ENCODE measurements at regions not wholly inside any gene's neighbourhood (a gene's known extent, or its start where the extent isn't known, plus 50 kb on each side); places are given as distances from the start of the nearest gene placed in this dataset.
A peak's percentile ranks its signal among the peaks of the same experiment; 100 is the strongest.

- Histone ChIP-seq H3K4me1 (no peaks in the 10 kb centered on the region), H3K27me3 (no peaks in the 10 kb centered on the region), H3K27ac (no peak overlapping the region), H3K36me3 (no peaks in the 10 kb centered on the region), H3K9me3 (replicated peaks) (no peaks in the 10 kb centered on the region), H3K4me3 (no peak overlapping the region)
- DNase-seq, result peak in 1 of 2 experiments; percentile 3
Measured at GRCh38 chr14:88929656-88930436, 105.4 kb downstream of the TTC8 start.

- no peak overlapping the region for H3K4me3 ChIP-seq
- H3K9me3 ChIP-seq (replicated peaks), result no peaks in the 10 kb centered on the region
- no peaks in the 10 kb centered on the region for H3K27me3 ChIP-seq
- no peaks in the 10 kb centered on the region for H3K4me1 ChIP-seq
- DNase-seq, result no peak
- H3K27ac ChIP-seq, result no peak overlapping the region
- no peaks in the 10 kb centered on the region for H3K36me3 ChIP-seq
Measured at GRCh38 chr14:88931321-88932110, 107.1 kb downstream of the TTC8 start.

GRCh38 chr14:88933191-88933590 is 108.7 kb downstream of the TTC8 start:
- peak; percentile 4 to 5 for DNase-seq
- no peak overlapping the region for H3K4me3 ChIP-seq
- H3K4me1 ChIP-seq, result no peaks in the 10 kb centered on the region
- H3K27me3 ChIP-seq, result no peaks in the 10 kb centered on the region
- no peaks in the 10 kb centered on the region for H3K36me3 ChIP-seq
- H3K27ac ChIP-seq, result no peak overlapping the region
- H3K9me3 ChIP-seq (replicated peaks), result no peaks in the 10 kb centered on the region

- Histone ChIP-seq H3K36me3 (no peaks in the 10 kb centered on the region), H3K4me3 (no peak overlapping the region), H3K9me3 (replicated peaks) (no peaks in the 10 kb centered on the region), H3K27ac (no peak overlapping the region), H3K27me3 (no peaks in the 10 kb centered on the region), H3K4me1 (no peaks in the 10 kb centered on the region)
- no peak for DNase-seq
Measured at GRCh38 chr14:88934351-88934806, 109.9 kb downstream of the TTC8 start.

GRCh38 chr14:88935083-88935482 is 110.6 kb downstream of the TTC8 start:
- Histone ChIP-seq H3K27ac (no peak overlapping the region), H3K4me1 (no peaks in the 10 kb centered on the region), H3K27me3 (no peaks in the 10 kb centered on the region), H3K9me3 (replicated peaks) (no peaks in the 10 kb centered on the region), H3K36me3 (no peaks in the 10 kb centered on the region), H3K4me3 (no peak overlapping the region)
- DNase-seq, result no peak

- H3K4me1 ChIP-seq, result no peaks in the 10 kb centered on the region
- no peaks in the 10 kb centered on the region for H3K36me3 ChIP-seq
- H3K27me3 ChIP-seq, result no peaks in the 10 kb centered on the region
- H3K4me3 ChIP-seq, result no peak overlapping the region
- no peak for DNase-seq
- H3K27ac ChIP-seq, result no peak overlapping the region
- H3K9me3 ChIP-seq (replicated peaks), result no peaks in the 10 kb centered on the region
Measured at GRCh38 chr14:88937706-88938105, 113.3 kb downstream of the TTC8 start.

- Histone ChIP-seq H3K27me3 (no peaks in the 10 kb centered on the region), H3K36me3 (no peaks in the 10 kb centered on the region), H3K4me3 (no peak overlapping the region), H3K27ac (no peak overlapping the region), H3K4me1 (no peaks in the 10 kb centered on the region), H3K9me3 (replicated peaks) (no peaks in the 10 kb centered on the region)
- DNase-seq, result no peak
Measured at GRCh38 chr14:88940671-88941070, 116.2 kb downstream of the TTC8 start.

- no peak for DNase-seq
- Histone ChIP-seq H3K27ac (no peak overlapping the region), H3K4me1 (no peaks in the 10 kb centered on the region), H3K4me3 (no peak overlapping the region), H3K27me3 (no peaks in the 10 kb centered on the region), H3K36me3 (no peaks in the 10 kb centered on the region), H3K9me3 (replicated peaks) (no peaks in the 10 kb centered on the region)
Measured at GRCh38 chr14:88941414-88941813, 117.0 kb downstream of the TTC8 start.

- Histone ChIP-seq H3K27ac (no peak overlapping the region), H3K4me3 (no peak overlapping the region), H3K9me3 (replicated peaks) (no peaks in the 10 kb centered on the region; the same call in 1 of the 2 replicates), H3K36me3 (no peaks in the 10 kb centered on the region), H3K27me3 (no peaks in the 10 kb centered on the region), H3K4me1 (no peaks in the 10 kb centered on the region)
- no peak for DNase-seq
Measured at GRCh38 chr14:88947646-88948598, 123.5 kb downstream of the TTC8 start.

- Histone ChIP-seq H3K4me3 (no peak overlapping the region), H3K27ac (no peak overlapping the region), H3K4me1 (no peaks in the 10 kb centered on the region), H3K9me3 (replicated peaks) (no peaks in the 10 kb centered on the region; the same call in 1 of the 2 replicates), H3K27me3 (no peaks in the 10 kb centered on the region; the same call in 1 of the 2 replicates), H3K36me3 (no peaks in the 10 kb centered on the region)
- DNase-seq, result no peak
Measured at GRCh38 chr14:88950069-88950468, 125.6 kb downstream of the TTC8 start.

- H3K36me3 ChIP-seq, result no peaks in the 10 kb centered on the region
- no peaks in the 10 kb centered on the region for H3K4me1 ChIP-seq
- no peaks in the 10 kb centered on the region; the same call in 1 of the 2 replicates for H3K9me3 ChIP-seq (replicated peaks)
- no peak for DNase-seq
- no peaks in the 10 kb centered on the region; the same call in 1 of the 2 replicates for H3K27me3 ChIP-seq
- H3K27ac ChIP-seq, result no peak overlapping the region
- no peak overlapping the region for H3K4me3 ChIP-seq
Measured at GRCh38 chr14:88951370-88951769, 126.9 kb downstream of the TTC8 start.

GRCh38 chr14:88952901-88953300 is 128.4 kb downstream of the TTC8 start:
- DNase-seq, result no peak
- Histone ChIP-seq H3K4me3 (no peak overlapping the region), H3K36me3 (no peaks in the 10 kb centered on the region), H3K27me3 (no peaks in the 10 kb centered on the region; the same call in 1 of the 2 replicates), H3K4me1 (no peaks in the 10 kb centered on the region), H3K9me3 (replicated peaks) (no peaks in the 10 kb centered on the region; the same call in 1 of the 2 replicates), H3K27ac (no peak overlapping the region)

GRCh38 chr14:88955455-88955854 is 131.0 kb downstream of the TTC8 start:
- H3K4me3 ChIP-seq, result no peak overlapping the region
- no peak overlapping the region for H3K27ac ChIP-seq
- H3K9me3 ChIP-seq (replicated peaks), result no peaks in the 10 kb centered on the region; the same call in 1 of the 2 replicates
- DNase-seq, result no peak
- no peaks in the 10 kb centered on the region for H3K36me3 ChIP-seq
- no peaks in the 10 kb centered on the region for H3K4me1 ChIP-seq
- H3K27me3 ChIP-seq, result no peaks in the 10 kb centered on the region; the same call in 1 of the 2 replicates

- no peaks in the 10 kb centered on the region for H3K4me1 ChIP-seq
- H3K27me3 ChIP-seq, result no peaks in the 10 kb centered on the region
- no peaks in the 10 kb centered on the region for H3K36me3 ChIP-seq
- H3K27ac ChIP-seq, result no peak overlapping the region
- no peak overlapping the region for H3K4me3 ChIP-seq
- DNase-seq, result no peak
- H3K9me3 ChIP-seq (replicated peaks), result no peaks in the 10 kb centered on the region
Measured at GRCh38 chr14:88960496-88960895, 136.0 kb downstream of the TTC8 start.

Measured in SJCRH30 (cell line).